ENCODE measurements at regions not wholly inside any gene's neighbourhood (a gene's known extent, or its start where the extent isn't known, plus 50 kb on each side); places are given as distances from the start of the nearest gene placed in this dataset.
"Not testable (repeated sequence)": the region's sequence is repeated elsewhere in the genome, so short reads cannot be mapped to it uniquely, and the experiment has no call there.

DNA sequence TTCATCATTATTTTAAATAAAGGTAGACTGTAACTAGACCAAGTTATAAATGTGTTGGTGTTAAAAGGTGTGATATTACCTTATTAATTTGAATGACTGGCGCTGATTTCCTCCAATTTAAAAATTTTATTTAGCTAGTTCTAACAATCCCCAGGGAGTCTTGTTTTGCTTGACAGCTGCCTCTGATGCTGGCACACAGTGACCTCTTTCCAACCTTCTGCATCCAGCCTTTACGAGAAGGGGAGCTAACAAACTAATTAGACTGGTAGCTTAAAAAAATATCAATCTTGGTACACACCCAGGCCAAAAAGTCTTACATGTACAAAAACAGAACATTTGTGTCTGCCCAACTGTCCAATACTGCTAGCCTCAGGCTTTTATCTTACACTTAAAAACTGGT is 51.8 kb upstream of the ENPEP start:
- DNase-seq (ENCODE audit: extremely low read depth, low read depth), result no peak

DNA sequence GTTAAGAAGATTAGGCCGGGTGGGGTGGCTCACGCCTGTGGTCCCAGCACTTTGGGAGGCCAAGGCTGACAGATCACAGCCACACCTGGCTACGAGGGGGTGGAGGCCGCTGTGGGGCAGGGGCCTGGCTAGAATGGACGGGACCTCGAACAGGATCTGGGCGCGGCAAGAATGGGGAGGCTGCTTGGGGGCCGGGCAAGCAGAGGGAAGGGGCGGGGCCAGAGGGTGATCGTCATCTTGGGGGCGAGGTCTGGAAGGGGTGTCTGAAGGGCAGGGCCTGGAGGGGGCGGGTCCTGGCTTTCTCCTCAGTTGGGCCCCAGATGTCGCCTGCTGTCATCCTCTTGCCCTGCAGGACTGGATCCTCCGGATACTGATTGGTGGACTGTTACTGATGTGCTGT is 57.3 kb upstream of the ENPEP start:
- no peak for DNase-seq (ENCODE audit: extremely low read depth, low read depth)

DNA sequence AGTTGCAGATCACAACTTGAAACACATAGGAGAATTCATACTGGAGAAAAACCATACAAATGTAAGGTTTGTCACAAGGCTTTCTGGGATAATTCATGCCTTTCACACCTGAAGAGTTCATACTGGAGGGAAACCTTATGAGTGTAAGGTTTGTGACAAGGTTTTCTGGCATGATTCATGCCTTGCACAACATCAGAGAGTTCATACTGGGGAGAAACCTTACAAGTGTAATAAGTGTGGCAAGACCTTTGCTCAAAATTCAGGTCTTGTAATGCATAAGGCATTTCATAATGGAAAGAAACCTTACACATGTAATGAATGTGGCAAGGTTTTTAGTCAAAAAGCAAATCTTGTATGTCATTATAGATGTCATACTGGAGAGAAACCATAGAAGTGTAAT is 58.8 kb upstream of the ENPEP start:
- DNase-seq (ENCODE audit: extremely low read depth, low read depth), result no peak

- DNase-seq (ENCODE audit: extremely low read depth, low read depth), result no peak
Observed at GRCh38 chr4:110415478-110415877, 60.5 kb upstream of the ENPEP start.

GRCh38 chr4:110415041-110415440 is 60.9 kb upstream of the ENPEP start:
- DNase-seq (ENCODE audit: extremely low read depth, low read depth), result no peak

DNA sequence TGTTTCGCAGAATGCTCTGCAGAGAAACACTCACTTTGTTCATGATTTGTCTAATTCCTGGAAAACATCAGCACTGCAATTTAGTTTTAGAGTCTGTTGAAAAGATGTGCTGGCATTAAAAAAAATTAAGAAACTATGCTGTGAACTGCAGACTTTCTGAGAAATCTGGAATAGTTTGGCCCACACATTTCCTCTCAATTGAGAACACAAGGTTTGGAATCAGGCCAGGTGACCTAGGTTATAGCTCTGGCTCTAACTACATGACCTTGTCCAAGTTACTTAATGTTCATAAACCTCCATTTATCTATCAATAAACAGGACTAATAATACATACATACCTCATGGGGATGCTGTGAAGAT is 61.4 kb upstream of the ENPEP start:
- DNase-seq (ENCODE audit: extremely low read depth, low read depth), result no peak

DNA sequence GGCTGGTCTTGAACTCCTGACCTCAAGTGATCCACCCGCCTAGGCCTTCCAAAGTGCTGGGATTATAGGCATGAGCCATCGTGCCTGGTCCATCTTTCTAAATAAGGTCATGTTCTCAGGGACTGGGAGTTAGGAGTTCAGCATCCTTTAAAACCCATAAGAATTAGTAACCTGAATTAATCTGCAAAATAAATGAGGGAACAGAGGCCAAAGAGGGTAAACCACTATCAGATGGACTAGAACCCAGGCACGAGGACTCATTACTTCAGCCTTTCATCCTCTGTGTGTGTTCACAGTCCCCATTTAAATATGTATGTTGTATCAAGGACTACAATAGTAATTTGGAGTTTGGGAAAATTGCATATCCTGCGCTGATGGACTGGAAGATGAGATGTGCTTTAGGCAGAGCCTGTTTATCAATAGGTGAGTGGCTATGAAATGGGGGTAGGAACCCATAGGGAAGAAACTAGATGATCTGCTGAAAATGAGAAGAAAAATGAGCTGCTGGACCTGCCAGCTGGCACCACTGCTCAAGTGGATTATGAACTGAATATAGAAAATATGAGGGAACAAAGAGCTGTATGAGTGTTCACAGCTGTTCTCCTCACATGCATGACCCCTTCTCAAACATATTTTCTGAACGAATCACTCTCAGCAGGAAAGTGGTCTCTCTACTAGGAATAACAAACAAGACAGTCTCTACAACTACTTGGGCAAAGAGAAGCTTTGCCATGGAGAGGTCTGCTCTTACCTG is 62.0 kb upstream of the ENPEP start:
- not testable (repeated sequence) for DNase-seq (ENCODE audit: extremely low read depth, low read depth)

- no peak for DNase-seq (ENCODE audit: extremely low read depth, low read depth)
Observed at GRCh38 chr4:110412354-110413065, 63.4 kb upstream of the ENPEP start.

GRCh38 chr4:110411574-110412011 is 64.4 kb upstream of the ENPEP start:
- peak; percentile 9 for DNase-seq (ENCODE audit: extremely low read depth, low read depth)

- DNase-seq (ENCODE audit: extremely low read depth, low read depth), result not testable (repeated sequence)
Observed at GRCh38 chr4:110410853-110411573, 64.9 kb upstream of the ENPEP start.

DNA sequence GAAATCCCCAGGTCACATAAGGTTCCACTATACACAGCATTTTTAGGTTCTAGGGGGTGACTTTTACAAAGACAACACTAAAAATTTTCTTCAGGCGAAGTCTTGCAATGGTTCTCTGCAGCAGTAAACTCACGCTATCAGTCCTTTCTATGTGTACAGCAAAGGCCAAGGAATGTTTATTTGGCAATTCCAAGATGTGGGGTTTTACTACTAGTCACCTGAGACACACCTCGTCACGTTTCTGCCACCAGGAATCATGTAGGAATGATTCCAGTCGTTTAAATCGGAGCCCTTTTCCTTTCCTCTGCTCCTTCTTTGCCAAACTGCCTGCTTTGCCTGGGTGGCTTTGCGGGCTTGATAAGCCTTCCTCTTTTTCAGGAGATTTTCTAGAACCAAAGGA is 75.9 kb upstream of the ENPEP start:
- no peak for DNase-seq (ENCODE audit: extremely low read depth, low read depth)

GRCh38 chr4:110399046-110399445 is 76.9 kb upstream of the ENPEP start:
- not testable (repeated sequence) for DNase-seq (ENCODE audit: extremely low read depth, low read depth)

DNA sequence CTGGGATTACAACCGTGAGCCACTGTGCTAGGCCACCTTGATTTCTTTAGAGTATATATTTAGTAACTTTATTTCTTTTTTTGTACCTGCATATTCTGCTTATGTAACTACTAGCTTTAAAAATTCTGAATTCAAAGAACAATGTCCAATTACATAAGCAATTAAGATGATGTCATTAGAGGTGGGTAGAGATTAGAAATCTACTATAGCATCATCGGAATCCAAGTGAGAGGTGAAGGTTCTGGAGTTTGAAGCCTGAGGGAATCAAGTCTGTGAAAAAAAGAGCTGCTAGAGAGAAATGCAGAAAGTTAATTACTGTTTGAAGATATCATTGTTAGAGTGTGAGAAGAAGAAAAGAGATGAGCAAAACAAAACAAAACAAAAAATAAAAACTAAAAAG is 79.0 kb upstream of the ENPEP start:
- no peak for DNase-seq (ENCODE audit: extremely low read depth, low read depth)

DNA sequence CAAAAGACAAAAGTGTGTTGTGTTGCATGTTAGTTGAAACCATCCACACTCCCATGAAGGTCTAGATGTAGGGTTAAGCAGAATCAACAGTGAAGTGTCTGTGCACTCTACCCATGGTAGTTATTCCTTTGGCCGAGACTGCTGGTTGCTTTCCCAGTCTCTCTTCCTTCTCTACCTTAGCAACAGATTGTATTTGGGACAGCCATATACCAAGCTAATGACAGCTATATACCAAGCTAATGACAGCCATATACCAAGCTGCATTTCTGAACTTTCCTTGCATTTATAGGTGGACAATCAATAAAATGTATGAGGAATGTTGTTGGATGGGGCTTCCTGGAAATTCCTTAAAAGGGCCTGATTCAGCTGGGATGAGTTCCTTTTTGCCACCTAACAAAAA is 80.5 kb upstream of the ENPEP start:
- DNase-seq (ENCODE audit: extremely low read depth, low read depth), result no peak

DNA sequence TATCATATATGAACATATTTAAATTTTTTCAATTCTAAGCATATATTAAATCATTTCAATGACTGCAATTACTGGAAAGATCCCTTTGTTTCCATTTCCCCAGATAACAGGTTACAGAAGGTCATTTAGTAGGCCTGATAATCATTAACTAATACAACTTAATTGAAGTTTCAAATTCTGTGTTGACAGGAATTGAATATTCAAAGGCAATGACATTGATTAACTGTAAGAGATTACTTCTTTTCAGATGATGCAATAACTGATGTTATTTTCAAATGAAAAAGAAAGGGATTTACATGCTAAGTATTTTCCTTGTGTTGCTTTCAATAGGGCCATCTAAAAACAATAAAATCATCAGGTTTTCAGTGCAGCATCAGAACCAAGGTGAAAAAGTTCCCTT is 81.1 kb upstream of the ENPEP start:
- DNase-seq (ENCODE audit: extremely low read depth, low read depth), result no peak

- DNase-seq (ENCODE audit: extremely low read depth, low read depth), result no peak
Observed at GRCh38 chr4:110381784-110382183, 94.2 kb upstream of the ENPEP start.

DNA sequence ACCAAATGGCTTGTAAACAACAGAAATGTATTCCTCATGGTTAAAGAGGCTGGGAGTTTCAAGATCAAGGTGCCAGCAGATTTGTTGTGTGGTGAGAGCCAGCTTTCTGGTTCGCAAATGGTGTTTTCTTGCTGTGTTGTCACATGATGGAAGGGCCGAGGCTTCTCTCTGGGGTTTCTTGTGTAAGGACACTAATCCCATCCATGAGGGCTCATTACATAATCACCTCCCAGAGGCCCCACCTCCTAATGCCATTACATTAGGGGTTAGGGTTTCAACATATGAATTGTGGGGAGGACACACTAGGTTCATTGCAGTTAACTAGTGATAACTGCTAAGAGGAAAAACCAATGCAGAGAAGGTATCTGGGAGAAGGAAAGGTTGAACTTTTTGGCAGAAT is 103.5 kb upstream of the ENPEP start:
- no peak for DNase-seq (ENCODE audit: extremely low read depth, low read depth)

GRCh38 chr4:110371016-110371770 is 104.8 kb upstream of the ENPEP start:
- no peak for DNase-seq (ENCODE audit: extremely low read depth, low read depth)

DNA sequence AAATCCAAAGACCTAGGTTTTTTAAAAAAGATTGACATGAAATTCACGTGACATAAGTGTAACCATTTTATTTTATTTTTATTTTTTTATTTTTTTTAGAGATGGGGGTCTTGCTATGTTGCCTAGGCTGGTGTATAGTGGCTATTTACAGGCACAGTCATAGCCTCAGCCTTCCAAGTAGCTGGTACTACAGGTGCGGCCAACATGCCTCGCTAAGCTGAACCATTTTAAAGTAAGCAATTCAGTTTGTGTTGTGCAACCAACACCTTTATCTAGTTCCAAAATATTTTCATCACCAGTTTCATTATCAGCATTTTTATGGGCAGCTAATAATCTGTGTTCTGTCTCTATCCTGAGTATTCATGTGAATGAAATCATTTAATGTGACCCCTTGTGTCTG is 107.5 kb upstream of the ENPEP start:
- no peak for DNase-seq (ENCODE audit: extremely low read depth, low read depth)

DNA sequence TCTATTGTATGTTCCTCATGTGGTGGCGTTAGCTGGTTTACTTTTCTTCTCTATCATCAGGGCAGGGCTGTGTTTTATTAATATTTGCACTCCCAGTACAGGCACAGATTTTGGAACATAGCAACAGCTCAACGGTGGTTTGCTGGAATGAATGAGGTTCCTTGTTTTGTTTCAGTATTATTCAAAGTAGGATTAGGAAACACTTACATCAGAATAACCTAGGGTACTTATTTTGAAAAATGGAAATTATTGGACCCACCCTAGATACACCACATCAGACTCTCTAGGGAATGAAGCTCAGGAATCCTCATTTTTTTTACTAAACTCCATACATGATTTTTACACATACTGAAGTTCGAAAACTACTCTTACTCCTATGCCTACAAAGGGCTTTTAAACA is 108.8 kb upstream of the ENPEP start:
- no peak for DNase-seq (ENCODE audit: extremely low read depth, low read depth)

DNA sequence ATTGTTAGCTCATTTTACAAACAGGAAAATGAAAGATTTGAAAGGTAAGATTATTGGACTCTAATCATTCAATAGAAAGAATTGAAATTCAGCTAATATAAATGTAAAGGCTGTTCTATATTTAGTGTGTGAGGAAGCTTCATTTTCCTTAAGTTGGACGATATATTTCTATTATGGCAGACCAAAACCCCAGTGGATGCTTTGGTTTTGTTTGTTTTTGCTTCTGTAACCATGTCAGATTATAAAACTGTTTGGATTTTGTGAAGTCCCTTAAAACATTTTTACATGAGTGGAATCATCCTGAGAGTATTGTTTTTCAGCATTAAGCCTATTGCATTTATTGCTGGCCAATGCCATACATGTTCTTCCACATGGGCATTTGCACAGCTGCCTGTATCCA is 110.2 kb upstream of the ENPEP start:
- no peak for DNase-seq (ENCODE audit: extremely low read depth, low read depth)

All from NCI-H460 (cell line).